Adrenal gland (tissue), 9 donors: ENCODE measurements at regions not wholly inside any gene's neighbourhood (a gene's known extent, or its start where the extent isn't known, plus 50 kb on each side); places are given as distances from the start of the nearest gene placed in this dataset.

Experiments
- DNase-seq, 7 donors: peaks; one replicate each; pipeline ENCODE4 v3.0.0-alpha.2; 2019 to 2020
- H3K27ac ChIP-seq, 5 donors: fragments of 200-600 bp; sonication (generic) in 4 of 5; 1 replicate in 3 of 5; 2 replicates in 2 of 5; pipeline versions ENCODE4 v1.5.1 to v1.8.0; 2016 to 2020; ENCODE audit warnings: mild to moderate bottlenecking in 1 of 5
- H3K27me3 ChIP-seq: fragments of 200-600 bp; 2 replicates; pipeline ENCODE4 v1.8.0; 2021
- H3K36me3 ChIP-seq, 2 donors: fragments of 200-600 bp; replicated peaks in 1 of 2; 1 replicate in 1 of 2; 2 replicates in 1 of 2; pipeline versions ENCODE4 v1.5.1 to v1.8.0; 2018 to 2022
- H3K4me1 ChIP-seq, 2 donors: fragments of 200-600 bp; replicated peaks in 1 of 2; 1 replicate in 1 of 2; 2 replicates in 1 of 2; pipeline versions ENCODE4 v1.5.1 to v1.8.0; 2018 to 2021
- H3K4me3 ChIP-seq, 4 donors: fragments of 200-600 bp; sonication (generic) in 3 of 4; one replicate each; pipeline ENCODE4 v1.5.1; 2016 to 2018
- H3K9me3 ChIP-seq, 3 donors: fragments of 200-600 bp; sonication (generic) in 1 of 3; replicated peaks in 1 of 3; 1 replicate in 2 of 3; 2 replicates in 1 of 3; pipeline versions ENCODE4 v1.5.1 to v1.8.0; 2016 to 2021
- POLR2A ChIP-seq, 2 donors: fragments of 450-650 bp; IDR thresholded peaks; one replicate each; pipeline ENCODE4 v1.6.1; 2017; ENCODE audit warnings: antibody characterized with exemption in 2 of 2, mild to moderate bottlenecking in 2 of 2, moderate library complexity in 1 of 2
- WGBS, 4 donors: extraction: QIAGEN DNeasy Blood & Tissue Kit in 2 of 4; methylation state at CpG; one replicate each; pipeline versions ENCODE4 v1.1.5 to v1.1.7; 2013 to 2017; 5-methylcytosine and 5-hydroxymethylcytosine counted together
- intact Hi-C, 2 donors: fragments of 100-400 bp; cut with DNase I; formaldehyde crosslinking; loops; one replicate each; pipeline versions ENCODE4 v1.14.1 to v1.15.0; 2022 to 2023
- TF ChIP-seq, protein P1 (sequence below), 6 experiments: fragments of 450-650 bp in 4 of 6; fragments of 200-600 bp in 2 of 6; sonication (generic) in 1 of 6; IDR thresholded peaks; 1 replicate in 5 of 6; 2 replicates in 1 of 6; pipeline versions ENCODE4 v1.5.1 to v1.8.0; 2016 to 2021; ENCODE audit warnings: antibody characterized with exemption in 6 of 6, mild to moderate bottlenecking in 2 of 6, moderate library complexity in 1 of 6
- donor health status: healthy with polysubstance abuse.
- donor health status: Bipolar disorder and iron deficiency.
- donor health status: DM: yes; HTN: yes; CAD: no.
- donor health status: DM: no; HTN: no; CAD: no.
- donor health status: DM: no; HTN: no; CAD: no.

DNA sequence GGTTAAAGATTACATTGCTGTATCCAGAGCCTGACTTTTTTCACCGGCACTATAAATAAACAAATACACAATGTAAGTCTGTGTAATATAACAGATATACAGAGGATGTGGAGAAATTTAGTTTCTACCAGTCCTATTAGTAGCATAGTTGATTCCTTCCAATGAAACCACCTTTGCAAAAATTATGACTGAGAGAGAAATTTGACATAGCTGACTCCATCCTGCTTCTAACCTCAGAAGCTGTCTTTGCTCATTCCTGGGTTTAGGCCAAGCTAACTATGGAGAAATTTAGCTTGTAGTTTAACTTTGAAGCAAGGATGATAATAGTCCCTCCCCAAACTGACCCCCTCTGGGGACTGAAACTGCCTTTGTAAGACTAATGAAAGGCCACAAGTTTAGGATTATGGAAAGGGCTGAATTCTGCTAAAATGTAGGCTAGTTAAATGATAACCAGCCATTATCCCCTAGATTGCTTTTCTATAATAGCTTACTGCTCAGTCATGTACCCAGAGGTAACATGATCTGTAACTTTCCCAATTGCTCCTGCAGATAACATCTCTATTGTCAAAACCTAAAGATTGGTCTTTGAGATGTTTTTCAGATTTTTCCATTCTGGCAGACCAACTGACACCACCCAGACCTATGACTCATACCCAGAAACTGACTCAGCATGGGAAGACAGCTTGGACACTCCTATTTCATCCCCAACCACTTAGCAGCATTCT lies 172.8 kb upstream of the ARG1 start:
- peaks cover 13 to 23% of the 10 kb centered on the region in 2 donors for H3K4me1 ChIP-seq
- H3K36me3 ChIP-seq = no peaks in the 10 kb centered on the region
- TF ChIP-seq POLR2A (IDR thresholded peaks at IDR 0.05) = no peak
- TF ChIP-seq, protein P1, sequence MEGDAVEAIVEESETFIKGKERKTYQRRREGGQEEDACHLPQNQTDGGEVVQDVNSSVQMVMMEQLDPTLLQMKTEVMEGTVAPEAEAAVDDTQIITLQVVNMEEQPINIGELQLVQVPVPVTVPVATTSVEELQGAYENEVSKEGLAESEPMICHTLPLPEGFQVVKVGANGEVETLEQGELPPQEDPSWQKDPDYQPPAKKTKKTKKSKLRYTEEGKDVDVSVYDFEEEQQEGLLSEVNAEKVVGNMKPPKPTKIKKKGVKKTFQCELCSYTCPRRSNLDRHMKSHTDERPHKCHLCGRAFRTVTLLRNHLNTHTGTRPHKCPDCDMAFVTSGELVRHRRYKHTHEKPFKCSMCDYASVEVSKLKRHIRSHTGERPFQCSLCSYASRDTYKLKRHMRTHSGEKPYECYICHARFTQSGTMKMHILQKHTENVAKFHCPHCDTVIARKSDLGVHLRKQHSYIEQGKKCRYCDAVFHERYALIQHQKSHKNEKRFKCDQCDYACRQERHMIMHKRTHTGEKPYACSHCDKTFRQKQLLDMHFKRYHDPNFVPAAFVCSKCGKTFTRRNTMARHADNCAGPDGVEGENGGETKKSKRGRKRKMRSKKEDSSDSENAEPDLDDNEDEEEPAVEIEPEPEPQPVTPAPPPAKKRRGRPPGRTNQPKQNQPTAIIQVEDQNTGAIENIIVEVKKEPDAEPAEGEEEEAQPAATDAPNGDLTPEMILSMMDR (IDR thresholded peaks at IDR 0.05) = no peak
- H3K27ac ChIP-seq = peak overlapping the region in 3 of 5 donors; percentile 62 to 74 (median 63)
- H3K27me3 ChIP-seq = no peaks in the 10 kb centered on the region
- peak overlapping the region in 1 of 4 donors; percentile 14 for H3K4me3 ChIP-seq
- WGBS, 4 donors = 79 to 94% (median 85%) methylated on average over 1 of the region's 1 CpG
- H3K9me3 ChIP-seq = no peaks in the 10 kb centered on the region
- peak in 4 of 7 donors; percentile 47 to 61 (median 52) for DNase-seq
- intact Hi-C loops = no loop called here

DNA sequence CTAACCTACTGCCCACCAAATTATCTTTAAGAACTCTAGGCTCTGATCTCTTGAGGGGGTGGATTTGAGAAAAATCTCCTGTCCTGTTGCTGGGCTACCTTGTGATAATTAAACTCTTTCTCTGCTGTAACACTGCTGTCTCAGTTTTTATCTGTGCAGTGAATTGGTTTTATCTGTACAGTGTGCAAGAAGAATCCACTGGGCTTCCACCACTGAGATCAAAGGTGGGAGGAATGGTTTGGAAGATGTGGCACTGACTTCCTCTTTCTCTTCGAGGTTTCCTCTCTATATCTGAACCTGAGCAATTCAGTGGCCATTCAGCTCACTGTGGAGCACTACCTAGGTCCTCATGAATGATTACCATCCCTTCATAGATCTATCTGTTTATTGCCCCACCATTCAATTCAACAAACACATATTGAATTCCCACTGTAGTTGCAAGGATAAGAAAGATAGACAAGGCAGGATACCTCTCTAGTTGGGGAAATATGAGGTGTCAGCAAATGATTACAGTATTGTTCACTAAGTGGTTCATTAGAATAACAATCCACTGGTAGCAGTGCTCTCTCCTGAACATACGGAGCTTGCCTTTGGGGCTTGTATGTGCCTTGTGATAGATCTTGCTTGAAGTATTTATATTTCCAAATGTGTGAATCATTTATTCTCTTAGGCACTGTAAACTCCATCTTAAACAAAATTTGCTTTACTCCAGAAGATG lies 172.1 kb upstream of the ARG1 start:
- no peaks in the 10 kb centered on the region for H3K27me3 ChIP-seq
- peaks cover 13 to 23% of the 10 kb centered on the region in 2 donors for H3K4me1 ChIP-seq
- H3K9me3 ChIP-seq = no peaks in the 10 kb centered on the region
- H3K4me3 ChIP-seq = peak overlapping the region in 1 of 4 donors; percentile 14
- H3K27ac ChIP-seq = peak overlapping the region in 3 of 5 donors; percentile 62 to 74 (median 63)
- 85 to 88% (median 87%) methylated on average over 2 of the region's 2 CpGs for WGBS, 4 donors
- intact Hi-C loops = no loop called here
- DNase-seq = no peak
- no peaks in the 10 kb centered on the region for H3K36me3 ChIP-seq
- TF ChIP-seq, protein P1 (IDR thresholded peaks at IDR 0.05) = no peak
- no peak for TF ChIP-seq POLR2A (IDR thresholded peaks at IDR 0.05)

DNA sequence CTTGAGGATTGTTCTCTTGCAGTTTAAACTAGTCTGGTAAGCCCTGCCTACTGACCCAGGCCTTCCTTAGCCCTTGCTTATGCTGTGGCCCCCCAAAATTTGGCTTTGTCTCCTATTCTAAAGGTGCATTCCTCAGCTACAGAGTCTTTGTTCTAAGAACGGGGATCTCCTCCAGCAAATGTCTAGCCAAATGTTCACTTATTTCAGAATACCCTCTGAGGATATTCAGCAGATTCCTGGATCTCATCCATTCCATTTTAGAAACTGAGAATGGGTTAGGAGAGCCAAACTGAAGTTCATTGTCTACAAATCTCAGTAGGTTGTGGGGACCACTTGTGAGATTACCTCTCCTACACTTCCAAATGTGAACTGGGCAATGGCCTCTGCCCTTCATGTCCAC lies 164.2 kb upstream of the ARG1 start:
- H3K36me3 ChIP-seq = no peaks in the 10 kb centered on the region
- H3K4me1 ChIP-seq = peaks cover 6 to 17% of the 10 kb centered on the region in 2 donors
- 70 to 96% (median 85%) methylated on average over 1 of the region's 1 CpG for WGBS, 4 donors
- H3K9me3 ChIP-seq = no peaks in the 10 kb centered on the region
- TF ChIP-seq, protein P1 (IDR thresholded peaks at IDR 0.05) = no peak
- TF ChIP-seq POLR2A (IDR thresholded peaks at IDR 0.05) = no peak
- intact Hi-C loops = no loop called here
- no peak overlapping the region for H3K27ac ChIP-seq
- no peak for DNase-seq
- H3K4me3 ChIP-seq = no peak overlapping the region
- no peaks in the 10 kb centered on the region for H3K27me3 ChIP-seq

DNA sequence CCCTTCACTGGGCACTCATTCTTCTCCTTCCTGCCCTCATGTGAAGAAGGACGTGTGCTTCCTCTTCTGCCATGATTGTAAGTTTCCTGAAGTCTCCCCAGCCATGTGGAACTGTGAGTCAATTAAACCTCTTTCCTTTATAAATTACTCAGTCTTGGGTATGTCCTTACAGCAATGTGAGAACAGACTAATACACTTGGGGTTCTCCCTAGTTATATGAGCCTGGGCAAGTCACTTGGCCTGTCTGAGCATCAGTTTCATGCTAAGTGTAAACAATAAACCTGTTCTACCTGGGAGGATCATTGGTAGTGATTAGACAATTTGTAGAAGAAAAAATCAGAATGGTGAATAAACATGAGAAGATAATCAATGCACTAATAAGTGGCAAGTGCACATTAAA lies 162.2 kb upstream of the ARG1 start:
- WGBS, 4 donors = 67 to 94% (median 80%) methylated on average over 1 of the region's 1 CpG
- no peak for DNase-seq
- H3K9me3 ChIP-seq = no peaks in the 10 kb centered on the region
- no peaks in the 10 kb centered on the region for H3K27me3 ChIP-seq
- intact Hi-C loops = no loop called here
- no peaks in the 10 kb centered on the region for H3K36me3 ChIP-seq
- no peak overlapping the region for H3K4me3 ChIP-seq
- H3K27ac ChIP-seq = no peak overlapping the region
- no peak for TF ChIP-seq POLR2A (IDR thresholded peaks at IDR 0.05)
- TF ChIP-seq, protein P1 (IDR thresholded peaks at IDR 0.05) = no peak
- peaks cover 13 to 35% of the 10 kb centered on the region in 2 donors for H3K4me1 ChIP-seq
